ENCODE measurements at regions not wholly inside any gene's neighbourhood (a gene's known extent, or its start where the extent isn't known, plus 50 kb on each side); places are given as distances from the start of the nearest gene placed in this dataset.
A peak's percentile ranks its signal among the peaks of the same experiment; 100 is the strongest.
"Not testable (repeated sequence)": the region's sequence is repeated elsewhere in the genome, so short reads cannot be mapped to it uniquely, and the experiment has no call there.

- DNase-seq (ENCODE audit: low spot score), result no peak
Measured at GRCh38 chr2:105494683-105495425, 96.0 kb upstream of the FHL2 start.

DNA sequence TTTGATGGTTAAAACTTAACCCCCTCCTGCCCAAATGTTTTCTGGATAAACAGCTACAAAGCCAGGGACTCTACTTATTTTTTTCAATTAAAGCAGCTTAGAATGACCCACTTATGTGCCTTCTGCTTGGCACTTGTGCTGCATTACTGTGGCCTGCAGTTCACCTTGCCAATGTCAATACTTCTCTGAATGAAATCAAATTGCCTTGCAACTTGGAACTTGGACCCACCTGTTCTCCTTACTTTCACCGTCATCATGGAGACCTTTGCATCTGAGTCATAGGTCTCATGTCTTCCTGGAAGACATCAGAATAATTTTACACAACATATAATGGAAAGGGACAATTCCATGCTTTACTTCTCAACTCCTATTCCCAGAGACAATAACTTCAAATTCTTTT is 92.1 kb upstream of the FHL2 start:
- no peak for DNase-seq (ENCODE audit: low spot score)

GRCh38 chr2:105490204-105490603 is 91.4 kb upstream of the FHL2 start:
- no peak for DNase-seq (ENCODE audit: low spot score)

- no peak for DNase-seq (ENCODE audit: low spot score)
Measured at GRCh38 chr2:105489168-105489878, 90.5 kb upstream of the FHL2 start.

DNA sequence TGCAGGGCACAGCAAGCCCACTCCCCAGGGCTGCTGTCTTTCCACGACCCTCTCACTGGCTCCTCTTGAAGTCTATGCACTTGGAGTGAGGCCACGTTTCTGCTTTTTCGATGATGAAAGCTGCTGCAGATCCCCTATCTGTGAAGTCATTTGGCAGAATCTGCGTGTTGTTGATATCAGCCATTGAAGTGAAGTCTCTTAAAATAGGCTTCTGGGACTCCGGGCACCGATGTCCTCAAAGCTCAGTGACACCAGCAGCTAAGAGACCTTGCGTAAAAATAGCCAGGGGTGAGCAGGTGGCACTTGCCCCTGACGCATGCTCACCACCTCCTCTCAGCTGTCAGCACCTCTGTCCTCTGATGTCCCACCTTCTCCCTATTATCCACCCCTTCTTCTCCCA is 89.4 kb upstream of the FHL2 start:
- no peak for DNase-seq (ENCODE audit: low spot score)

DNA sequence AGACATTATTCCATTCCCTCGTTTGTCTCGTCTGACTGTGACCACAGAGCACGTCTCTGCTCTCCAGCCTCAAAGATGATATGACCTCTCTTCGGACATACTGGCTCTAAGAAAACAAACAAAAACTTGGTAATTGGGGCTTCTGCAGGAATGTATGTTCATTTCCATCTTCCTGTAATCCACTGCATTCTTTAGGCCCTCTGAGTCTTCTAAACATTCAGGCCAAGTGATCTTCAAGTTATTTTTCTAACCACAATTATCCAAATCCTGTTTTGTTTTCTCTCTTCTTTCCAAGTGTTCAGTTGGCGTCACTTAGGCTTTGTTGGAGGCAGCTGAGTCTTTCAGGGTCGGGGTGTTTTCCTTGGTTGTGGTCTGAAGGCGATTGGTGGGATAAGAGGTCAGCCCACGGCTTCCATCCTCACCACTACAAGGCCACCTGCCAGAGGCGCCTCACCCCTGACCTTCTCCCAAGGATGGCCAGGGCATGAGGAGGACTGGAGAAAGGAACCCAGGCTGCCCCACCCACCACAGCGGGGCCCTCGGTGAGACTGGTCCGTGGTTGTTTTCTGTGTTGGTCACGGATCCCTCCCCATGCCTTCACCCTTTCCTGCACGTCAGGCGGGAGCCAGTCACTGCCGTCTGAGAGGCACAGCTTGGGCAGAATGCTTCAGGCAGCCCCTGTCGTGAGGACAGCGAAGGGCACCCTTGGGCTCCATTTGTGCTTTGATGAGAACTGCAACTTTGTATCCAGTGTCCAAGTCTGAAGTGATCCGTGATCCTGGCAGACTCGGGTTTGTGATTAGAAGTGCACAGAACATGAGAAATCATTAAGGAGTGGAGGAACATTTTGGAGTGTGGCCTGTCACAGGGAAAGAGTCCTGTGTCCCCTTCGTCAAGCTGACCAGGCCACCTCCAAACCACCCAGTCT is 88.6 kb upstream of the FHL2 start:
- DNase-seq (ENCODE audit: low spot score), result no peak

DNA sequence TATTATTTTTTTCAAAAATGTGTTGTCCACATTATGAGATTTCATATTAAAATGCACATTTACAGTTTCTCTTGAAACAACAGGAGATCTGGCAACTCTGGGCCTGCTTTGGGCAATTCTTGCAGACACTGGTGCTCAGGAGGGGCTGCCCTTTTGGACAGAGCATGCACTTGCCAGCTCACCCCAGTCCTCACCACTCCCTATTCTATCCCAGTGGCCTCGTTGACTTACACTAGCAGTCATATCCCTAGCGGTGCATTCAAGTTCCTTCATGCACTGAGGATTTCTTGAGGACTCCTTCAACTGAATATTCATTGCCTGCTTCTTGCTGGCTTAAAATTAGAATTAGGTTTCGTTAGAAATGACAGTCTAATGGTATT is 87.9 kb upstream of the FHL2 start:
- no peak for DNase-seq (ENCODE audit: low spot score)

DNA sequence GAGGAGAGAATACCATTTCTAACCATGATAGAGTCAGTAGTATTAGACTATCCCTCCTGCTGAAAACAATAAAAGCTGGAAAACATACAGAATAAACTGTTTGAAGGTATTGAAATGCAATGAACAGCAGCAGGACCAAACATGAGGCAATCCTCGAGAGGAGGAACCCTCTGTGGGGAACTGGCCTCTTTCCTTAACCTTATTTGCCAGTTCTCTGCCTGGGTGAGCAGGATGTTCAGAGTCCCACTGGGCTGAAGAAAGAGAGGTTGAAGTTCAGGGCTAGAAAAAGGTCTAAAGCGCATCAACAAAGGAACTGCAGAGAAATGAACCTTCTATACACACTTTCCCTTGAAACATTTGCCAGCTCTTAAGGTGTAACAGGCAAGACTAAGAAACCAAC is 79.8 kb upstream of the FHL2 start:
- no peak for DNase-seq (ENCODE audit: low spot score)

- DNase-seq (ENCODE audit: low spot score), result not testable (repeated sequence)
Measured at GRCh38 chr2:105477050-105477620, 78.3 kb upstream of the FHL2 start.

GRCh38 chr2:105473011-105473410 is 74.2 kb upstream of the FHL2 start:
- DNase-seq (ENCODE audit: low spot score), result no peak

DNA sequence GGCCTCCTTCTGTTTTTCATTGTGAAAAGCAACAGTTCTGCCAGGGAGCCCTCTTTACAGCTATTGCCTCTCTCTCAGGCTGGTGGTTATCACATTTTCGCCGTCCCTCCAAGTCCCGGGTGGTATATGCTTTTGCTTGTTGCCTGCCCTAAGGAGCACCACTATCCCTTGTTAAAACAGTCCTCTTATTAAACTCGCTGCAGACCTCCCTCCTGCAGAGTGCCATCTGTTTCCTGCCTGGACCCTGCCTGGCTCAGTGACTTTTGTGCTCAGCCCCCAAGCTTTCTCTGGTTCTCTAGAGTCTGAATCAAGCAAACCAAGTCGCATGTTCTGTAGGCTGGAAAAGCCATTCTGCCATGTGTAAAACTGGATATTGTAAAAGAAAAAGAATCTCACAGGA is 72.1 kb upstream of the FHL2 start:
- DNase-seq (ENCODE audit: low spot score), result no peak

DNA sequence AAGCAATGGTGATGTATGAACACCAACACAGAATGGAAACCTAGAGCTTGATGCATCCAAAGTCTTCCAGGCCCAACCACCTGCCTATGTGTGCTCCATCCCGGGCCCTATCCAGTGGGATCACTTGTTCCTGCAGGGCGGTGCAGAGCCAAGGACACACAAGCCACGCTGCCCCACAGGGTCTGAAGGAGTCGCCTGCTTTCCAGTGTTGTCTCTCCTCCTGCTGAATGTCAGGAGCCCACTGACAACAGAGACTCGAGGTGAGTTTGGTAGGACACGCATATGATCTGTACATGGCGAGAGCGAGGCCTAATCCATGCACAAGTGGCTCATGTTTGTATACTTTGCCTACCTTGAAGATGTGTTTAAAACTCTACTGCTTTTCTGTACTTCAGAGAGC is 70.9 kb upstream of the FHL2 start:
- no peak for DNase-seq (ENCODE audit: low spot score)

DNA sequence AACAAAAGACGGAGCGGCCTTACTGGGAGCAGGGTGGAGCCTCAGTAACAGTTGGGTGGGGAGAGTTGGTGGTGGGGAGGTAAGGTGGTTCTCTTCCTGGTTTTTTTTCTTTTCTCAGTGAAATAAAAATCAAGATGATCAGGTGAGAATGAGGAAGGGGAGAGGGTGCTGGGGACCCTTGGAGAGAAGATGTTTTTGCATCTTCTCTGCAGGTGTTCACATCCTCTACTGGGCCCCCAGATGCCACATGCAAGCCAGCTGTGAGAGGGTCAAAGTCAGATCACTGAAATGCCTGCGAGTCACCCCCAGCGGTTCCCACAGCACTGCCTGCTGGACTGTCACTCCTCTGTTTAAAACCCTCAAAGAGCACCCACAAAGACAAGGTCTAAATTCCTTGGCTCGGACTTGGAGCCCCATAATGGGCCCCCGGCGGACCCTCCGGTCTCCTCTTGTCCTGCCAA is 69.8 kb upstream of the FHL2 start:
- DNase-seq (ENCODE audit: low spot score), result no peak

GRCh38 chr2:105464325-105464724 is 65.5 kb upstream of the FHL2 start:
- no peak for DNase-seq (ENCODE audit: low spot score)

GRCh38 chr2:105460048-105460732 is 61.3 kb upstream of the FHL2 start:
- no peak for DNase-seq (ENCODE audit: low spot score)

DNA sequence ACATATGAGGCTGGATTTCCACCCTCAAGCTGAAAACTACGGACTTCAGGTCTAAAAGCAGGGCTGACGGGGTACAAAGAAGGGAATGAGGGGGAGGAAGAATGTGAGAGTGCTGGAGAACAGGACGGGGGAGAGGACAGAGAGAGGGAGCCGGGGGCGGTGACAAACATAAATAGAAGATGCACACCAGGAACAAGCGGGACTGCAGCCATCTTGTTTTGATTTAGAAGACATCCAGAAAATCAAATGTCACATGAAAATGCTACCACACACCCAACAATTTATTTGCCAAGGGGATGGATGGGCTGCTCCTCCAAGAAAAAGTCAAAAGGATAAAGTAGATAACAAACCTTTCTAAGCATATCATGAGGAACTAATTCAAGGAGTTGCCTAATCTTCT is 59.2 kb upstream of the FHL2 start:
- no peak for DNase-seq (ENCODE audit: low spot score)

- DNase-seq (ENCODE audit: low spot score), result peak; percentile 59
Measured at GRCh38 chr2:105455488-105456003, 56.7 kb upstream of the FHL2 start.

GRCh38 chr2:105454801-105455485 is 56.1 kb upstream of the FHL2 start:
- no peak for DNase-seq (ENCODE audit: low spot score)

- no peak for DNase-seq (ENCODE audit: low spot score)
Measured at GRCh38 chr2:105451571-105452166, 52.8 kb upstream of the FHL2 start.

GRCh38 chr2:105450471-105450870 is 51.6 kb upstream of the FHL2 start:
- no peak for DNase-seq (ENCODE audit: low spot score)

All from COLO829 (cell line).